ENCODE measurements at regions not wholly inside any gene's neighbourhood (a gene's known extent, or its start where the extent isn't known, plus 50 kb on each side); places are given as distances from the start of the nearest gene placed in this dataset.

GRCh38 chr20:55342822-55343221, 662.5 kb downstream of the CBLN4 start:
- ATAC-seq = no peak
- no peak for TF ChIP-seq GLIS3 (CRISPR knock-in tag; IDR thresholded peaks at IDR 0.05)
- no peak for TF ChIP-seq PPARA (CRISPR knock-in tag; IDR thresholded peaks at IDR 0.05; ENCODE audit: borderline replicate concordance)
- TF ChIP-seq OSR1 (CRISPR knock-in tag; IDR thresholded peaks at IDR 0.05) = no peak
- TF ChIP-seq ZFP3 (CRISPR knock-in tag; IDR thresholded peaks at IDR 0.05) = no peak
- no peak for TF ChIP-seq ZNF565 (CRISPR knock-in tag; conservative IDR thresholded peaks at IDR 0.05; ENCODE audit: low read depth)
- no peak for TF ChIP-seq ZC3H10 (CRISPR knock-in tag; IDR thresholded peaks at IDR 0.05)
- no peak for TF ChIP-seq SNAI2 (CRISPR knock-in tag; IDR thresholded peaks at IDR 0.05)
- TF ChIP-seq ESRRG (CRISPR knock-in tag; IDR thresholded peaks at IDR 0.05) = no peak
- no peak for TF ChIP-seq RARB (CRISPR knock-in tag; IDR thresholded peaks at IDR 0.05)
- TF ChIP-seq ISL1 (CRISPR knock-in tag; IDR thresholded peaks at IDR 0.05) = no peak
- TF ChIP-seq POU6F1 (CRISPR knock-in tag; IDR thresholded peaks at IDR 0.05; ENCODE audit: borderline replicate concordance, low read depth) = no peak
- no peak for TF ChIP-seq BACH2 (CRISPR knock-in tag; IDR thresholded peaks at IDR 0.05; ENCODE audit: borderline replicate concordance)
- TF ChIP-seq ZNF8 (CRISPR knock-in tag; IDR thresholded peaks at IDR 0.05) = no peak
- TF ChIP-seq, protein P1, sequence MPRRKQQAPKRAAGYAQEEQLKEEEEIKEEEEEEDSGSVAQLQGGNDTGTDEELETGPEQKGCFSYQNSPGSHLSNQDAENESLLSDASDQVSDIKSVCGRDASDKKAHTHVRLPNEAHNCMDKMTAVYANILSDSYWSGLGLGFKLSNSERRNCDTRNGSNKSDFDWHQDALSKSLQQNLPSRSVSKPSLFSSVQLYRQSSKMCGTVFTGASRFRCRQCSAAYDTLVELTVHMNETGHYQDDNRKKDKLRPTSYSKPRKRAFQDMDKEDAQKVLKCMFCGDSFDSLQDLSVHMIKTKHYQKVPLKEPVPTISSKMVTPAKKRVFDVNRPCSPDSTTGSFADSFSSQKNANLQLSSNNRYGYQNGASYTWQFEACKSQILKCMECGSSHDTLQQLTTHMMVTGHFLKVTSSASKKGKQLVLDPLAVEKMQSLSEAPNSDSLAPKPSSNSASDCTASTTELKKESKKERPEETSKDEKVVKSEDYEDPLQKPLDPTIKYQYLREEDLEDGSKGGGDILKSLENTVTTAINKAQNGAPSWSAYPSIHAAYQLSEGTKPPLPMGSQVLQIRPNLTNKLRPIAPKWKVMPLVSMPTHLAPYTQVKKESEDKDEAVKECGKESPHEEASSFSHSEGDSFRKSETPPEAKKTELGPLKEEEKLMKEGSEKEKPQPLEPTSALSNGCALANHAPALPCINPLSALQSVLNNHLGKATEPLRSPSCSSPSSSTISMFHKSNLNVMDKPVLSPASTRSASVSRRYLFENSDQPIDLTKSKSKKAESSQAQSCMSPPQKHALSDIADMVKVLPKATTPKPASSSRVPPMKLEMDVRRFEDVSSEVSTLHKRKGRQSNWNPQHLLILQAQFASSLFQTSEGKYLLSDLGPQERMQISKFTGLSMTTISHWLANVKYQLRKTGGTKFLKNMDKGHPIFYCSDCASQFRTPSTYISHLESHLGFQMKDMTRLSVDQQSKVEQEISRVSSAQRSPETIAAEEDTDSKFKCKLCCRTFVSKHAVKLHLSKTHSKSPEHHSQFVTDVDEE (CRISPR knock-in tag; IDR thresholded peaks at IDR 0.05) = no peak
- no peak for TF ChIP-seq PATZ1 (CRISPR knock-in tag; IDR thresholded peaks at IDR 0.05; ENCODE audit: borderline replicate concordance)
- no peak for TF ChIP-seq ARNTL (CRISPR knock-in tag; IDR thresholded peaks at IDR 0.05; ENCODE audit: borderline replicate concordance, low read depth)
- no peak for TF ChIP-seq TCF4 (CRISPR knock-in tag; IDR thresholded peaks at IDR 0.05; ENCODE audit: borderline replicate concordance)

GRCh38 chr20:55333798-55334197, 671.5 kb downstream of the CBLN4 start:
- TF ChIP-seq OSR1 (CRISPR knock-in tag; IDR thresholded peaks at IDR 0.05) (no peak), TOX (CRISPR knock-in tag; IDR thresholded peaks at IDR 0.05; ENCODE audit: borderline replicate concordance) (no peak)
- no peak for ATAC-seq

GRCh38 chr20:55329108-55329507, 676.2 kb downstream of the CBLN4 start:
- TF ChIP-seq POU6F1 (CRISPR knock-in tag; IDR thresholded peaks at IDR 0.05; ENCODE audit: borderline replicate concordance, low read depth) (no peak), ARNTL (CRISPR knock-in tag; IDR thresholded peaks at IDR 0.05; ENCODE audit: borderline replicate concordance, low read depth) (no peak), CREB5 (CRISPR knock-in tag; IDR thresholded peaks at IDR 0.05; ENCODE audit: low read depth) (no peak), GLIS3 (CRISPR knock-in tag; IDR thresholded peaks at IDR 0.05) (no peak), BACH2 (CRISPR knock-in tag; IDR thresholded peaks at IDR 0.05; ENCODE audit: borderline replicate concordance) (no peak), RARB (CRISPR knock-in tag; IDR thresholded peaks at IDR 0.05) (no peak), TCF4 (CRISPR knock-in tag; IDR thresholded peaks at IDR 0.05; ENCODE audit: borderline replicate concordance) (no peak), TOX (CRISPR knock-in tag; IDR thresholded peaks at IDR 0.05; ENCODE audit: borderline replicate concordance) (no peak), ZNF8 (CRISPR knock-in tag; IDR thresholded peaks at IDR 0.05) (no peak), CSDC2 (CRISPR knock-in tag; IDR thresholded peaks at IDR 0.05) (no peak), ZFP3 (CRISPR knock-in tag; IDR thresholded peaks at IDR 0.05) (no peak)
- TF ChIP-seq, protein P1 (CRISPR knock-in tag; IDR thresholded peaks at IDR 0.05) = no peak
- TF ChIP-seq, protein P2, sequence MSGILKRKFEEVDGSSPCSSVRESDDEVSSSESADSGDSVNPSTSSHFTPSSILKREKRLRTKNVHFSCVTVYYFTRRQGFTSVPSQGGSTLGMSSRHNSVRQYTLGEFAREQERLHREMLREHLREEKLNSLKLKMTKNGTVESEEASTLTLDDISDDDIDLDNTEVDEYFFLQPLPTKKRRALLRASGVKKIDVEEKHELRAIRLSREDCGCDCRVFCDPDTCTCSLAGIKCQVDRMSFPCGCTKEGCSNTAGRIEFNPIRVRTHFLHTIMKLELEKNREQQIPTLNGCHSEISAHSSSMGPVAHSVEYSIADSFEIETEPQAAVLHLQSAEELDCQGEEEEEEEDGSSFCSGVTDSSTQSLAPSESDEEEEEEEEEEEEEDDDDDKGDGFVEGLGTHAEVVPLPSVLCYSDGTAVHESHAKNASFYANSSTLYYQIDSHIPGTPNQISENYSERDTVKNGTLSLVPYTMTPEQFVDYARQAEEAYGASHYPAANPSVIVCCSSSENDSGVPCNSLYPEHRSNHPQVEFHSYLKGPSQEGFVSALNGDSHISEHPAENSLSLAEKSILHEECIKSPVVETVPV (CRISPR knock-in tag; IDR thresholded peaks at IDR 0.05) = no peak
- ATAC-seq = no peak

Measured in SK-N-SH treated with all-trans-retinoic acid at 6 μM for 48 hours (cell line).